ENCODE measurements at regions not wholly inside any gene's neighbourhood (a gene's known extent, or its start where the extent isn't known, plus 50 kb on each side); places are given as distances from the start of the nearest gene placed in this dataset.

DNA sequence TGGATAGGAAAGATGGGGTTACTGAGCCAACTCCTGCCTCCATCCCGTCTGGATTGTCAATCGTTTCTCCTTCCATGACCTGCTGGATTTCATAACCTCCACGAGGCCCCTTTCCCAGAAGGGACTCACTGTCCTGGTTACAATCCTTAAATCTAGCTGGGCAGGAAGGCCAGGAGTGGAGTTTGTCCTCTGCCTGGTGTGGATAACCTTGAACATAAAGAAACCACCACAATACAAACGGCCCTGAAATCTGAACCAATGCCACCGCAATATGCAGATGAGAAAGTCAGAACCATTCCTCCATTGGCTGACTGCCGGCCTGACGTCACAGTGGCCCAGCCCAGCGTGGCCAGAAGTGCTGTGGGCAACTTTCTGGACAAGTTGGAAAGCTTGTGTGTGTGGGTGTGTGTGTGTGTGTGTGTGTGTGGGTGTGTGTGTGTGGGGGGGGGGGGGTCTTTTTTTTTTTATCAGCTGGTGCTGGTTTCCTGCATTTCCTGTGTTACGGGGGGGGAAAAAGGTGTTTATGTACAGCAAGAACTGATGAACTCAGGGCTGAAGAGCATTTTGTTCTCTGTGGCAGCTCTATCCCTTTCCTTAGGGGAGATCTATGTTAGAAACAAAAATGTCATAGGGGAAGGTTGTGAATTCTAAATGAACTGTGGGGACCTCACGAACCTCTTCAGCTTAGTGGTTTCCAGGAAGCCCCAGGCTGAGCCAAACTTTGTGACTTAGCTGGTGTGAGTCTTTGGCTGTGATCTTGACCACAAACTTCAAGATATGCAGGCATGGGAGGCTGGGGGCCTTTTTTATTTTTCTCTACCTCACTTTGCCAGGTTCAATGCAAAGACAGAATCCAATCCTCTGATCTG, 81.6 kb upstream of the MED13L start (continued):
- TF ChIP-seq, protein P1, sequence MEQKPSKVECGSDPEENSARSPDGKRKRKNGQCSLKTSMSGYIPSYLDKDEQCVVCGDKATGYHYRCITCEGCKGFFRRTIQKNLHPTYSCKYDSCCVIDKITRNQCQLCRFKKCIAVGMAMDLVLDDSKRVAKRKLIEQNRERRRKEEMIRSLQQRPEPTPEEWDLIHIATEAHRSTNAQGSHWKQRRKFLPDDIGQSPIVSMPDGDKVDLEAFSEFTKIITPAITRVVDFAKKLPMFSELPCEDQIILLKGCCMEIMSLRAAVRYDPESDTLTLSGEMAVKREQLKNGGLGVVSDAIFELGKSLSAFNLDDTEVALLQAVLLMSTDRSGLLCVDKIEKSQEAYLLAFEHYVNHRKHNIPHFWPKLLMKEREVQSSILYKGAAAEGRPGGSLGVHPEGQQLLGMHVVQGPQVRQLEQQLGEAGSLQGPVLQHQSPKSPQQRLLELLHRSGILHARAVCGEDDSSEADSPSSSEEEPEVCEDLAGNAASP (CRISPR knock-in tag; IDR thresholded peaks at IDR 0.05; ENCODE audit: borderline replicate concordance): peak; percentile 92
- TF ChIP-seq, protein P2, sequence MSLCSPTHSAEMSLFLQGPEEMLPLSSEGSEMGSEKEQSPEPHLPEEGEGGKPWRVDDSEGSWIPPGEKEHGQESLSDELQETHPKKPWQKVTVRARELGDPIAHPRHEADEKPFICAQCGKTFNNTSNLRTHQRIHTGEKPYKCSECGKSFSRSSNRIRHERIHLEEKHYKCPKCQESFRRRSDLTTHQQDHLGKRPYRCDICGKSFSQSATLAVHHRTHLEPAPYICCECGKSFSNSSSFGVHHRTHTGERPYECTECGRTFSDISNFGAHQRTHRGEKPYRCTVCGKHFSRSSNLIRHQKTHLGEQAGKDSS (CRISPR knock-in tag; IDR thresholded peaks at IDR 0.05; ENCODE audit: borderline replicate concordance, low read depth): 0 out of 2 replicates have a peak, but pooled peaks have one; percentile 48
- TF ChIP-seq PPARG (CRISPR knock-in tag; conservative IDR thresholded peaks at IDR 0.05): 0 out of 2 replicates have a peak, but pooled peaks have one; percentile 26
- TF ChIP-seq SOX6 (IDR thresholded peaks at IDR 0.05): no peak
- TF ChIP-seq SOX6 (CRISPR knock-in tag; IDR thresholded peaks at IDR 0.05): peak; percentile 75
- TF ChIP-seq MED8 (CRISPR knock-in tag; IDR thresholded peaks at IDR 0.05; ENCODE audit: insufficient replicate concordance): no peak
- no peak for TF ChIP-seq TEAD2 (CRISPR knock-in tag; IDR thresholded peaks at IDR 0.05)
- 0 out of 2 replicates have a peak, but pooled peaks have one; percentile 2 for TF ChIP-seq CEBPB (IDR thresholded peaks at IDR 0.05; ENCODE audit: borderline replicate concordance, low read depth, low read length)
- peak; percentile 48; the same call in 1 of the 2 replicates for TF ChIP-seq ERF (CRISPR knock-in tag; IDR thresholded peaks at IDR 0.05)
- TF ChIP-seq ZNF7 (CRISPR knock-in tag; IDR thresholded peaks at IDR 0.05): no peak
- TF ChIP-seq ZNF12 (CRISPR knock-in tag; IDR thresholded peaks at IDR 0.05): no peak
- TF ChIP-seq GABPA (IDR thresholded peaks at IDR 0.05; ENCODE audit: low read depth, low read length): no peak
- TF ChIP-seq GABPA (CRISPR knock-in tag; IDR thresholded peaks at IDR 0.05; ENCODE audit: low read depth): peak; percentile 27; the same call in 1 of the 2 replicates
- 0 out of 2 replicates have a peak, but pooled peaks have one; percentile 29 for TF ChIP-seq ZNF724P (CRISPR knock-in tag; IDR thresholded peaks at IDR 0.05; ENCODE audit: borderline replicate concordance)
- TF ChIP-seq NFYB (CRISPR knock-in tag; IDR thresholded peaks at IDR 0.05): peak; percentile 68
- TF ChIP-seq, protein P3, sequence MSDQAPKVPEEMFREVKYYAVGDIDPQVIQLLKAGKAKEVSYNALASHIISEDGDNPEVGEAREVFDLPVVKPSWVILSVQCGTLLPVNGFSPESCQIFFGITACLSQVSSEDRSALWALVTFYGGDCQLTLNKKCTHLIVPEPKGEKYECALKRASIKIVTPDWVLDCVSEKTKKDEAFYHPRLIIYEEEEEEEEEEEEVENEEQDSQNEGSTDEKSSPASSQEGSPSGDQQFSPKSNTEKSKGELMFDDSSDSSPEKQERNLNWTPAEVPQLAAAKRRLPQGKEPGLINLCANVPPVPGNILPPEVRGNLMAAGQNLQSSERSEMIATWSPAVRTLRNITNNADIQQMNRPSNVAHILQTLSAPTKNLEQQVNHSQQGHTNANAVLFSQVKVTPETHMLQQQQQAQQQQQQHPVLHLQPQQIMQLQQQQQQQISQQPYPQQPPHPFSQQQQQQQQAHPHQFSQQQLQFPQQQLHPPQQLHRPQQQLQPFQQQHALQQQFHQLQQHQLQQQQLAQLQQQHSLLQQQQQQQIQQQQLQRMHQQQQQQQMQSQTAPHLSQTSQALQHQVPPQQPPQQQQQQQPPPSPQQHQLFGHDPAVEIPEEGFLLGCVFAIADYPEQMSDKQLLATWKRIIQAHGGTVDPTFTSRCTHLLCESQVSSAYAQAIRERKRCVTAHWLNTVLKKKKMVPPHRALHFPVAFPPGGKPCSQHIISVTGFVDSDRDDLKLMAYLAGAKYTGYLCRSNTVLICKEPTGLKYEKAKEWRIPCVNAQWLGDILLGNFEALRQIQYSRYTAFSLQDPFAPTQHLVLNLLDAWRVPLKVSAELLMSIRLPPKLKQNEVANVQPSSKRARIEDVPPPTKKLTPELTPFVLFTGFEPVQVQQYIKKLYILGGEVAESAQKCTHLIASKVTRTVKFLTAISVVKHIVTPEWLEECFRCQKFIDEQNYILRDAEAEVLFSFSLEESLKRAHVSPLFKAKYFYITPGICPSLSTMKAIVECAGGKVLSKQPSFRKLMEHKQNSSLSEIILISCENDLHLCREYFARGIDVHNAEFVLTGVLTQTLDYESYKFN (CRISPR knock-in tag; conservative IDR thresholded peaks at IDR 0.05): peak; percentile 74
- TF ChIP-seq, protein P4, sequence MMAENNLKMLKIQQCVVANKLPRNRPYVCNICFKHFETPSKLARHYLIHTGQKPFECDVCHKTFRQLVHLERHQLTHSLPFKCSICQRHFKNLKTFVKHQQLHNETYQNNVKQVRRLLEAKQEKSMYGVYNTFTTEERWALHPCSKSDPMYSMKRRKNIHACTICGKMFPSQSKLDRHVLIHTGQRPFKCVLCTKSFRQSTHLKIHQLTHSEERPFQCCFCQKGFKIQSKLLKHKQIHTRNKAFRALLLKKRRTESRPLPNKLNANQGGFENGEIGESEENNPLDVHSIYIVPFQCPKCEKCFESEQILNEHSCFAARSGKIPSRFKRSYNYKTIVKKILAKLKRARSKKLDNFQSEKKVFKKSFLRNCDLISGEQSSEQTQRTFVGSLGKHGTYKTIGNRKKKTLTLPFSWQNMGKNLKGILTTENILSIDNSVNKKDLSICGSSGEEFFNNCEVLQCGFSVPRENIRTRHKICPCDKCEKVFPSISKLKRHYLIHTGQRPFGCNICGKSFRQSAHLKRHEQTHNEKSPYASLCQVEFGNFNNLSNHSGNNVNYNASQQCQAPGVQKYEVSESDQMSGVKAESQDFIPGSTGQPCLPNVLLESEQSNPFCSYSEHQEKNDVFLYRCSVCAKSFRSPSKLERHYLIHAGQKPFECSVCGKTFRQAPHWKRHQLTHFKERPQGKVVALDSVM (CRISPR knock-in tag; IDR thresholded peaks at IDR 0.05): peak; percentile 47
